ENCODE measurements at regions not wholly inside any gene's neighbourhood (a gene's known extent, or its start where the extent isn't known, plus 50 kb on each side); places are given as distances from the start of the nearest gene placed in this dataset.

DNA sequence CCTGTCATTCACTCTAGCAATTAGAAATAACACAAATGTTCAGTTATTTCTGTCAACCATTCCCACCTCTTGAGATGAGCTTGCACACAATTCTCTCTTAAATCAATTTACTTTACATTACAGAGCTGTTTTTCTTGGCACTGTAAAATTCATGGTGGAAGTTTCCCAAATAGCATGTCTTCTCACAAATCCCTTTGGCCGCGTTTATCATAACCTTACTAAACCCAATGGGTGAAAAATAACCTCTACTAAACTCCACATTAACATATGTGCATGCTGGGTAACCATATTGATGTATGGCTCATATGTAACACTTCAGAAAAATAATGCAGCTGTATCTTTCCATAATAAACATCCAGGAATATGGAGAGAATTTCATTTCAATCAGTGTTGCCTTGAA lies 75.5 kb upstream of the SULT1C3 start:
- TF ChIP-seq ZNF184 (CRISPR knock-in tag; IDR thresholded peaks at IDR 0.05) (no peak), EZH2 (IDR thresholded peaks at IDR 0.05; ENCODE audit: borderline replicate concordance, low read depth, low read length) (no peak), RFX5 (IDR thresholded peaks at IDR 0.05; ENCODE audit: low read depth, low read length) (no peak), BDP1 (IDR thresholded peaks at IDR 0.05; ENCODE audit: insufficient read depth, insufficient read length) (no peak), NR3C1 (CRISPR knock-in tag; IDR thresholded peaks at IDR 0.05) (no peak), JUN (IDR thresholded peaks at IDR 0.05; ENCODE audit: borderline replicate concordance, low read depth, low read length) (no peak), JUN (CRISPR knock-in tag; IDR thresholded peaks at IDR 0.05; ENCODE audit: borderline replicate concordance) (no peak), NBN (IDR thresholded peaks at IDR 0.05; ENCODE audit: low read depth) (no peak), GTF2F1 (IDR thresholded peaks at IDR 0.05; ENCODE audit: low read depth, low read length) (no peak), CREM (IDR thresholded peaks at IDR 0.05; ENCODE audit: low read depth) (no peak), SMAD1 (IDR thresholded peaks at IDR 0.05; ENCODE audit: low read depth, low read length, partially characterized antibody) (no peak)
- TF ChIP-seq, protein P1, sequence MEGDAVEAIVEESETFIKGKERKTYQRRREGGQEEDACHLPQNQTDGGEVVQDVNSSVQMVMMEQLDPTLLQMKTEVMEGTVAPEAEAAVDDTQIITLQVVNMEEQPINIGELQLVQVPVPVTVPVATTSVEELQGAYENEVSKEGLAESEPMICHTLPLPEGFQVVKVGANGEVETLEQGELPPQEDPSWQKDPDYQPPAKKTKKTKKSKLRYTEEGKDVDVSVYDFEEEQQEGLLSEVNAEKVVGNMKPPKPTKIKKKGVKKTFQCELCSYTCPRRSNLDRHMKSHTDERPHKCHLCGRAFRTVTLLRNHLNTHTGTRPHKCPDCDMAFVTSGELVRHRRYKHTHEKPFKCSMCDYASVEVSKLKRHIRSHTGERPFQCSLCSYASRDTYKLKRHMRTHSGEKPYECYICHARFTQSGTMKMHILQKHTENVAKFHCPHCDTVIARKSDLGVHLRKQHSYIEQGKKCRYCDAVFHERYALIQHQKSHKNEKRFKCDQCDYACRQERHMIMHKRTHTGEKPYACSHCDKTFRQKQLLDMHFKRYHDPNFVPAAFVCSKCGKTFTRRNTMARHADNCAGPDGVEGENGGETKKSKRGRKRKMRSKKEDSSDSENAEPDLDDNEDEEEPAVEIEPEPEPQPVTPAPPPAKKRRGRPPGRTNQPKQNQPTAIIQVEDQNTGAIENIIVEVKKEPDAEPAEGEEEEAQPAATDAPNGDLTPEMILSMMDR (IDR thresholded peaks at IDR 0.05 in 2 of 3, conservative IDR thresholded peaks at IDR 0.05 in 1 of 3; ENCODE audit: insufficient read depth in 2 of 3, low read depth in 1 of 3, low read length in 3 of 3): no peak
- TF ChIP-seq, protein P2, sequence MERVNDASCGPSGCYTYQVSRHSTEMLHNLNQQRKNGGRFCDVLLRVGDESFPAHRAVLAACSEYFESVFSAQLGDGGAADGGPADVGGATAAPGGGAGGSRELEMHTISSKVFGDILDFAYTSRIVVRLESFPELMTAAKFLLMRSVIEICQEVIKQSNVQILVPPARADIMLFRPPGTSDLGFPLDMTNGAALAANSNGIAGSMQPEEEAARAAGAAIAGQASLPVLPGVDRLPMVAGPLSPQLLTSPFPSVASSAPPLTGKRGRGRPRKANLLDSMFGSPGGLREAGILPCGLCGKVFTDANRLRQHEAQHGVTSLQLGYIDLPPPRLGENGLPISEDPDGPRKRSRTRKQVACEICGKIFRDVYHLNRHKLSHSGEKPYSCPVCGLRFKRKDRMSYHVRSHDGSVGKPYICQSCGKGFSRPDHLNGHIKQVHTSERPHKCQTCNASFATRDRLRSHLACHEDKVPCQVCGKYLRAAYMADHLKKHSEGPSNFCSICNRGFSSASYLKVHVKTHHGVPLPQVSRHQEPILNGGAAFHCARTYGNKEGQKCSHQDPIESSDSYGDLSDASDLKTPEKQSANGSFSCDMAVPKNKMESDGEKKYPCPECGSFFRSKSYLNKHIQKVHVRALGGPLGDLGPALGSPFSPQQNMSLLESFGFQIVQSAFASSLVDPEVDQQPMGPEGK (CRISPR knock-in tag; IDR thresholded peaks at IDR 0.05; ENCODE audit: borderline replicate concordance): no peak
- TF ChIP-seq, protein P3, sequence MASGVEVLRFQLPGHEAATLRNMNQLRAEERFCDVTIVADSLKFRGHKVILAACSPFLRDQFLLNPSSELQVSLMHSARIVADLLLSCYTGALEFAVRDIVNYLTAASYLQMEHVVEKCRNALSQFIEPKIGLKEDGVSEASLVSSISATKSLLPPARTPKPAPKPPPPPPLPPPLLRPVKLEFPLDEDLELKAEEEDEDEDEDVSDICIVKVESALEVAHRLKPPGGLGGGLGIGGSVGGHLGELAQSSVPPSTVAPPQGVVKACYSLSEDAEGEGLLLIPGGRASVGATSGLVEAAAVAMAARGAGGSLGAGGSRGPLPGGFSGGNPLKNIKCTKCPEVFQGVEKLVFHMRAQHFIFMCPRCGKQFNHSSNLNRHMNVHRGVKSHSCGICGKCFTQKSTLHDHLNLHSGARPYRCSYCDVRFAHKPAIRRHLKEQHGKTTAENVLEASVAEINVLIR (CRISPR knock-in tag; IDR thresholded peaks at IDR 0.05): no peak
